ENCODE measurements at regions not wholly inside any gene's neighbourhood (a gene's known extent, or its start where the extent isn't known, plus 50 kb on each side); places are given as distances from the start of the nearest gene placed in this dataset.

DNA sequence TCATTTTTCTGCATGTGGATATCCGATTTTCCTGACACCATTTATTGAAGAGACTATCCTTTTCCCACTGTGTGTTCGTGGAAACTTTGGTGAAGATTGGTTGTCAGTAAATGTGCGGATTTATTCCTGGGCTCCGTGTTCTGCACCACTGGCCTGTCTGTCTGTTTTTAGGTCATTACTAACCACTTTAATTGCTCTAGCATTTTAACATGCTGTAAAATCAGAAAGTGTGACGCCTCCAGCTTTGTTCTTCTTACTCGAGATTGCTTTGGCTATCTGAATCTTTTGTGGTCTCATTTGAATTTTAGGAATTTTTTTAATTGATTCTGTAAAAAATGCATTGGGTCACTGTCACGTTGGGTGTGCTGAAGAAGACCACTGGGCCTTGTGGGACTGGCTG, 1458.7 kb downstream of the AACS start:
- Histone ChIP-seq H3K4me2 (no peak overlapping the region), H3K36me3 (ENCODE audit: low read depth) (no peaks in the 10 kb centered on the region), H3F3A (ENCODE audit: insufficient read depth, low read depth) (no peaks in the 10 kb centered on the region), H2AFZ (peak overlapping the region; percentile 56; the same call in 1 of the 2 replicates), H3K4me3 (no peak overlapping the region), H3K9me2 (ENCODE audit: insufficient read depth) (no peaks in the 10 kb centered on the region), H3K9me3 (ENCODE audit: insufficient read depth, low read depth) (no peaks in the 10 kb centered on the region), H3K79me2 (ENCODE audit: low read depth) (no peaks in the 10 kb centered on the region), H3K27me3 (ENCODE audit: insufficient read depth, low read depth) (no peaks in the 10 kb centered on the region), H3K4me1 (replicated peaks; ENCODE audit: insufficient read depth) (no peaks in the 10 kb centered on the region), H3K27ac (no peak overlapping the region), H4K20me1 (ENCODE audit: insufficient read depth) (no peaks in the 10 kb centered on the region)
- ChIA-PET POLR2A (ENCODE audit: unreplicated experiment) (no interaction called here), CTCF (no interaction called here)
- intact Hi-C loops (cut with micrococcal nuclease; ENCODE audit: unreplicated experiment): no loop called here
- no peak for DNase-seq
- no peak for TF ChIP-seq EZH2 (IDR thresholded peaks at IDR 0.05; ENCODE audit: low read depth)
- TF ChIP-seq, protein P1, sequence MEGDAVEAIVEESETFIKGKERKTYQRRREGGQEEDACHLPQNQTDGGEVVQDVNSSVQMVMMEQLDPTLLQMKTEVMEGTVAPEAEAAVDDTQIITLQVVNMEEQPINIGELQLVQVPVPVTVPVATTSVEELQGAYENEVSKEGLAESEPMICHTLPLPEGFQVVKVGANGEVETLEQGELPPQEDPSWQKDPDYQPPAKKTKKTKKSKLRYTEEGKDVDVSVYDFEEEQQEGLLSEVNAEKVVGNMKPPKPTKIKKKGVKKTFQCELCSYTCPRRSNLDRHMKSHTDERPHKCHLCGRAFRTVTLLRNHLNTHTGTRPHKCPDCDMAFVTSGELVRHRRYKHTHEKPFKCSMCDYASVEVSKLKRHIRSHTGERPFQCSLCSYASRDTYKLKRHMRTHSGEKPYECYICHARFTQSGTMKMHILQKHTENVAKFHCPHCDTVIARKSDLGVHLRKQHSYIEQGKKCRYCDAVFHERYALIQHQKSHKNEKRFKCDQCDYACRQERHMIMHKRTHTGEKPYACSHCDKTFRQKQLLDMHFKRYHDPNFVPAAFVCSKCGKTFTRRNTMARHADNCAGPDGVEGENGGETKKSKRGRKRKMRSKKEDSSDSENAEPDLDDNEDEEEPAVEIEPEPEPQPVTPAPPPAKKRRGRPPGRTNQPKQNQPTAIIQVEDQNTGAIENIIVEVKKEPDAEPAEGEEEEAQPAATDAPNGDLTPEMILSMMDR (conservative IDR thresholded peaks at IDR 0.05): no peak
- BruUV-seq (replicated peaks): no TSS peak

DNA sequence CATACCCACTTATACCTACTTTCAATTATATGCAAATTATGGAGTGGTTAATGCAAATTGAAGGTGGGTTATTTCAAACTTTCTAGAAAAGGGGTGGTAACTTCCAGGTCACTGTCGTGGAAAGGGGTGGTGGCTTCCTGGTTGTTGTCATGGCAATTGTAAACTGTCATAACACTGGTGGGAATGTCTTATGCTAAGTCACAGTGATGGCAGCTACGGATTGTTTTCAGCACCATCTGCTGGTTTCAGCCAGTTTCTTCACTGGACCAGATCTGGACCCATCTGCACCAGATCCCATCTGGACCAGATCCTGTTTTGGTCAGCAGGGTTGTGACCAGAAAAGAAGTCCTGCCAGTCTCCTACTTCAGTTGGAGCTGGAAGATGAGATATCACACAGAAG, 1469.3 kb downstream of the AACS start:
- Histone ChIP-seq H4K20me1 (ENCODE audit: insufficient read depth) (no peaks in the 10 kb centered on the region), H3F3A (ENCODE audit: insufficient read depth, low read depth) (no peaks in the 10 kb centered on the region), H3K9me2 (ENCODE audit: insufficient read depth) (no peaks in the 10 kb centered on the region), H3K27ac (no peak overlapping the region), H3K36me3 (ENCODE audit: low read depth) (no peaks in the 10 kb centered on the region), H3K79me2 (ENCODE audit: low read depth) (no peaks in the 10 kb centered on the region), H3K4me3 (no peak overlapping the region), H2AFZ (no peak overlapping the region), H3K9me3 (ENCODE audit: insufficient read depth, low read depth) (no peaks in the 10 kb centered on the region), H3K27me3 (ENCODE audit: insufficient read depth, low read depth) (no peaks in the 10 kb centered on the region), H3K4me1 (replicated peaks; ENCODE audit: insufficient read depth) (no peaks in the 10 kb centered on the region), H3K4me2 (no peak overlapping the region)
- TF ChIP-seq, protein P1 (conservative IDR thresholded peaks at IDR 0.05): no peak
- no peak for TF ChIP-seq EZH2 (IDR thresholded peaks at IDR 0.05; ENCODE audit: low read depth)
- ChIA-PET CTCF (no interaction called here), POLR2A (ENCODE audit: unreplicated experiment) (no interaction called here)
- no peak for DNase-seq
- BruUV-seq (replicated peaks): no TSS peak
- intact Hi-C loops (cut with micrococcal nuclease; ENCODE audit: unreplicated experiment): no loop called here

DNA sequence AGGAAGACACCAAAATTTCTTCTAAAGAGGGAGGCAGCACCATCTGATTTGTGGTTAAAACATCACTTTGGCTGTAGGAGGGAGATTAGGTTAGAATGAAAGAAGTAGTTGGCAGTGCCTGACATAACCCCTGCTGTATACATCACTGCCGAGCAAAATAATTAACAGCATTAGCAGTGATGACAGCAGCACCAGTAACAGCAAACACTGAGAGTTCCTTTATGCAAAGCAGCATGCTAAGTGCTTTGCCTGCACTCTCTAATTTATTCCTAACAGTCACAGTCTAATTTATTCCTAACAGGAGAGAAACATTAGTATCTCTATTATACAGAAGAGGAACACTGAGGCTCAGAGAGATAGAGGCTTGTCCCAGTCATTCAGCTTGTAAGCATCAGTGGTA, 1469.7 kb downstream of the AACS start:
- no peak overlapping the region for H3K4me2 ChIP-seq
- no peak overlapping the region for H3K27ac ChIP-seq
- H3K79me2 ChIP-seq (ENCODE audit: low read depth): no peaks in the 10 kb centered on the region
- ChIA-PET POLR2A (ENCODE audit: unreplicated experiment) (no interaction called here), CTCF (no interaction called here)
- no peaks in the 10 kb centered on the region for H3K9me2 ChIP-seq (ENCODE audit: insufficient read depth)
- no peaks in the 10 kb centered on the region for H3K9me3 ChIP-seq (ENCODE audit: insufficient read depth, low read depth)
- H3F3A ChIP-seq (ENCODE audit: insufficient read depth, low read depth): no peaks in the 10 kb centered on the region
- intact Hi-C loops (cut with micrococcal nuclease; ENCODE audit: unreplicated experiment): no loop called here
- H3K4me3 ChIP-seq: no peak overlapping the region
- no peaks in the 10 kb centered on the region for H4K20me1 ChIP-seq (ENCODE audit: insufficient read depth)
- TF ChIP-seq EZH2 (IDR thresholded peaks at IDR 0.05; ENCODE audit: low read depth): no peak
- TF ChIP-seq, protein P1 (conservative IDR thresholded peaks at IDR 0.05): no peak
- H3K4me1 ChIP-seq (replicated peaks; ENCODE audit: insufficient read depth): no peaks in the 10 kb centered on the region
- no peak for DNase-seq
- no peaks in the 10 kb centered on the region for H3K36me3 ChIP-seq (ENCODE audit: low read depth)
- H2AFZ ChIP-seq: no peak overlapping the region
- no peaks in the 10 kb centered on the region for H3K27me3 ChIP-seq (ENCODE audit: insufficient read depth, low read depth)
- BruUV-seq (replicated peaks): no TSS peak
